CD8-positive, alpha-beta memory T cell (primary cell): ENCODE measurements at regions not wholly inside any gene's neighbourhood (a gene's known extent, or its start where the extent isn't known, plus 50 kb on each side); places are given as distances from the start of the nearest gene placed in this dataset.

Source experiments
- CTCF ChIA-PET: fragments of 350-600 bp; sonication (Branson Sonifier 250); formaldehyde crosslinking; loops from one replicate; lab custom pipeline; 2021; ENCODE audit warnings: antibody characterized with exemption; lab: Charles Lee
- POLR2A ChIA-PET: fragments of 350-600 bp; sonication (Branson Sonifier 250); formaldehyde crosslinking; loops from one replicate; lab custom pipeline; 2021; ENCODE audit warnings: antibody characterized with exemption; lab: Charles Lee
- DNase-seq, 5 donors: peaks; one replicate each; pipeline versions ENCODE4 v3.0.0 to v3.0.0-alpha.2; 2020 to 2022; ENCODE audit warnings: mixed read lengths in 1 of 5
- H3K27ac ChIP-seq: one replicate; pipeline ENCODE4 v1.7.0; 2013; ENCODE audit warnings: low read depth, mild to moderate bottlenecking, low read length, moderate library complexity
- H3K27me3 ChIP-seq: 2 replicates; pipeline ENCODE4 v1.7.0; 2013; ENCODE audit warnings: low read length, mild to moderate bottlenecking; ENCODE audit not compliant: insufficient read depth, poor library complexity, severe bottlenecking
- H3K36me3 ChIP-seq: 2 replicates; pipeline ENCODE4 v1.7.0; 2013; ENCODE audit warnings: mild to moderate bottlenecking, low read length, moderate library complexity; ENCODE audit not compliant: insufficient read depth
- H3K4me1 ChIP-seq: 2 replicates; pipeline ENCODE4 v1.7.0; 2013; ENCODE audit warnings: mild to moderate bottlenecking, low read length, moderate library complexity; ENCODE audit not compliant: insufficient read depth
- H3K4me3 ChIP-seq: 2 replicates; pipeline ENCODE4 v1.7.0; 2013; ENCODE audit warnings: mild to moderate bottlenecking, low read length
- H3K9me3 ChIP-seq: 2 replicates; pipeline ENCODE4 v1.7.0; 2013; ENCODE audit warnings: mild to moderate bottlenecking, low read length
- H3K27ac Mint-ChIP-seq, 8 donors: one replicate each; pipeline ENCODE4 v1.8.0; 2020 to 2021; ENCODE audit warnings: mixed read lengths in 8 of 8, mild to moderate bottlenecking in 6 of 8, inconsistent platforms in 3 of 8, moderate library complexity in 3 of 8
- H3K27me3 Mint-ChIP-seq, 2 donors: one replicate each; pipeline ENCODE4 v1.8.0; 2020 to 2021; ENCODE audit warnings: mixed read lengths in 2 of 2, mild to moderate bottlenecking in 1 of 2, moderate library complexity in 1 of 2
- H3K36me3 Mint-ChIP-seq, 3 donors: one replicate each; pipeline ENCODE4 v1.8.0; 2020 to 2021; ENCODE audit warnings: mixed read lengths in 3 of 3, inconsistent platforms in 1 of 3, mild to moderate bottlenecking in 1 of 3
- H3K4me1 Mint-ChIP-seq, 3 donors: one replicate each; pipeline ENCODE4 v1.8.0; 2020 to 2021; ENCODE audit warnings: mixed read lengths in 3 of 3, inconsistent platforms in 1 of 3, mild to moderate bottlenecking in 1 of 3
- H3K4me3 Mint-ChIP-seq, 7 donors: one replicate each; pipeline ENCODE4 v1.8.0; 2020 to 2021; ENCODE audit warnings: mixed read lengths in 7 of 7, mild to moderate bottlenecking in 6 of 7, moderate library complexity in 4 of 7, inconsistent platforms in 2 of 7
- H3K9me3 Mint-ChIP-seq, 5 donors: one replicate each; pipeline ENCODE4 v1.8.0; 2020 to 2022; ENCODE audit warnings: mixed read lengths in 5 of 5, mild to moderate bottlenecking in 3 of 5, moderate library complexity in 2 of 5, inconsistent platforms in 1 of 5

- Histone ChIP-seq H3K4me3 (no peak overlapping the region), H3K9me3 (no peaks in the 10 kb centered on the region), H3K4me1 (no peaks in the 10 kb centered on the region), H3K36me3 (no peaks in the 10 kb centered on the region), H3K27ac (no peak overlapping the region), H3K27me3 (no peaks in the 10 kb centered on the region)
- POLR2A ChIA-PET: no interaction called here
- no peaks in the 10 kb centered on the region for H3K36me3 Mint-ChIP-seq
- H3K4me1 Mint-ChIP-seq: no peaks in the 10 kb centered on the region
- CTCF ChIA-PET: no interaction called here
- H3K27me3 Mint-ChIP-seq: peaks cover 0 to 1% of the 10 kb centered on the region in 2 donors
- no peak overlapping the region for H3K27ac Mint-ChIP-seq
- peaks cover 7 to 30% (median 10%) of the 10 kb centered on the region in 5 donors for H3K9me3 Mint-ChIP-seq
- DNase-seq: no peak
- no peak overlapping the region for H3K4me3 Mint-ChIP-seq
Observed at GRCh38 chr11:97506076-97506759, 1116.4 kb downstream of the JRKL start.

- Mint-ChIP-seq H3K4me3 (no peak overlapping the region), H3K4me1 (no peaks in the 10 kb centered on the region), H3K9me3 (peaks cover 3 to 38% (median 11%) of the 10 kb centered on the region in 5 donors), H3K27ac (no peak overlapping the region), H3K27me3 (peaks cover 0 to 3% of the 10 kb centered on the region in 2 donors), H3K36me3 (no peaks in the 10 kb centered on the region)
- Histone ChIP-seq H3K27ac (no peak overlapping the region), H3K36me3 (no peaks in the 10 kb centered on the region), H3K27me3 (no peaks in the 10 kb centered on the region), H3K4me3 (no peak overlapping the region), H3K9me3 (no peaks in the 10 kb centered on the region), H3K4me1 (no peaks in the 10 kb centered on the region)
- no peak for DNase-seq
- ChIA-PET CTCF (no interaction called here), POLR2A (no interaction called here)
Observed at GRCh38 chr11:97514446-97514845, 1124.6 kb downstream of the JRKL start.

- POLR2A ChIA-PET: no interaction called here
- H3K4me1 Mint-ChIP-seq: no peaks in the 10 kb centered on the region
- CTCF ChIA-PET: no interaction called here
- H3K36me3 Mint-ChIP-seq: no peaks in the 10 kb centered on the region
- no peak for DNase-seq
- H3K9me3 ChIP-seq: no peaks in the 10 kb centered on the region
- H3K4me3 ChIP-seq: no peak overlapping the region
- no peak overlapping the region for H3K27ac Mint-ChIP-seq
- H3K4me3 Mint-ChIP-seq: no peak overlapping the region
- H3K9me3 Mint-ChIP-seq: peaks cover 5 to 41% (median 16%) of the 10 kb centered on the region in 5 donors
- peaks cover 0 to 3% of the 10 kb centered on the region in 2 donors for H3K27me3 Mint-ChIP-seq
- H3K27me3 ChIP-seq: no peaks in the 10 kb centered on the region
- H3K27ac ChIP-seq: no peak overlapping the region
- H3K36me3 ChIP-seq: no peaks in the 10 kb centered on the region
- H3K4me1 ChIP-seq: no peaks in the 10 kb centered on the region
Observed at GRCh38 chr11:97516688-97517087, 1126.9 kb downstream of the JRKL start.

- no peak overlapping the region for H3K4me3 Mint-ChIP-seq
- ChIA-PET CTCF (no interaction called here), POLR2A (no interaction called here)
- H3K4me1 Mint-ChIP-seq: no peaks in the 10 kb centered on the region
- H3K4me1 ChIP-seq: no peaks in the 10 kb centered on the region
- no peak for DNase-seq
- no peak overlapping the region for H3K4me3 ChIP-seq
- no peaks in the 10 kb centered on the region for H3K9me3 ChIP-seq
- peaks cover under 1 to 33% (median 6%) of the 10 kb centered on the region in 5 donors for H3K9me3 Mint-ChIP-seq
- H3K27me3 ChIP-seq: no peaks in the 10 kb centered on the region
- no peak overlapping the region for H3K27ac ChIP-seq
- no peaks in the 10 kb centered on the region for H3K36me3 Mint-ChIP-seq
- H3K27me3 Mint-ChIP-seq: no peaks in the 10 kb centered on the region
- no peaks in the 10 kb centered on the region for H3K36me3 ChIP-seq
- H3K27ac Mint-ChIP-seq: no peak overlapping the region
Observed at GRCh38 chr11:97525273-97525672, 1135.5 kb downstream of the JRKL start.

- ChIA-PET POLR2A (no interaction called here), CTCF (no interaction called here)
- Mint-ChIP-seq H3K27me3 (no peaks in the 10 kb centered on the region), H3K4me3 (no peak overlapping the region), H3K9me3 (peaks cover 7 to 24% (median 17%) of the 10 kb centered on the region in 5 donors), H3K36me3 (no peaks in the 10 kb centered on the region), H3K4me1 (no peaks in the 10 kb centered on the region), H3K27ac (no peak overlapping the region)
- Histone ChIP-seq H3K4me1 (no peaks in the 10 kb centered on the region), H3K9me3 (no peaks in the 10 kb centered on the region), H3K27me3 (no peaks in the 10 kb centered on the region), H3K36me3 (no peaks in the 10 kb centered on the region), H3K27ac (no peak overlapping the region), H3K4me3 (no peak overlapping the region)
- no peak for DNase-seq
Observed at GRCh38 chr11:97537407-97538150, 1147.8 kb downstream of the JRKL start.

GRCh38 chr11:97544431-97544830, 1154.6 kb downstream of the JRKL start:
- Histone ChIP-seq H3K4me1 (no peaks in the 10 kb centered on the region), H3K9me3 (no peaks in the 10 kb centered on the region), H3K36me3 (no peaks in the 10 kb centered on the region), H3K4me3 (no peak overlapping the region), H3K27me3 (no peaks in the 10 kb centered on the region), H3K27ac (no peak overlapping the region)
- DNase-seq: no peak
- no peaks in the 10 kb centered on the region for H3K36me3 Mint-ChIP-seq
- H3K4me3 Mint-ChIP-seq: no peak overlapping the region
- H3K27ac Mint-ChIP-seq: peak overlapping the region in 1 of 8 donors; percentile 12
- H3K27me3 Mint-ChIP-seq: no peaks in the 10 kb centered on the region
- H3K9me3 Mint-ChIP-seq: peaks cover 11 to 46% (median 20%) of the 10 kb centered on the region in 5 donors
- POLR2A ChIA-PET: no interaction called here
- no peaks in the 10 kb centered on the region for H3K4me1 Mint-ChIP-seq
- CTCF ChIA-PET: no interaction called here

- no peaks in the 10 kb centered on the region for H3K4me1 ChIP-seq
- no peaks in the 10 kb centered on the region for H3K27me3 ChIP-seq
- DNase-seq: no peak
- no peak overlapping the region for H3K27ac ChIP-seq
- Mint-ChIP-seq H3K4me1 (no peaks in the 10 kb centered on the region), H3K36me3 (no peaks in the 10 kb centered on the region), H3K27ac (no peak overlapping the region), H3K9me3 (peaks cover 4 to 37% (median 7%) of the 10 kb centered on the region in 5 donors), H3K4me3 (no peak overlapping the region), H3K27me3 (no peaks in the 10 kb centered on the region)
- ChIA-PET POLR2A (no interaction called here), CTCF (no interaction called here)
- no peaks in the 10 kb centered on the region for H3K36me3 ChIP-seq
- no peak overlapping the region for H3K4me3 ChIP-seq
- H3K9me3 ChIP-seq: no peaks in the 10 kb centered on the region
Observed at GRCh38 chr11:97548280-97548679, 1158.5 kb downstream of the JRKL start.

- H3K27ac ChIP-seq: no peak overlapping the region
Observed at GRCh38 chr11:97557399-97557798, 1167.6 kb downstream of the JRKL start.

More at GRCh38 chr11:97557399-97557798, 1167.6 kb downstream of the JRKL start:
- no peaks in the 10 kb centered on the region for H3K36me3 Mint-ChIP-seq
- H3K36me3 ChIP-seq: no peaks in the 10 kb centered on the region
- H3K27ac Mint-ChIP-seq: no peak overlapping the region
- H3K9me3 ChIP-seq: no peaks in the 10 kb centered on the region
- no peaks in the 10 kb centered on the region for H3K4me1 ChIP-seq
- H3K4me3 Mint-ChIP-seq: no peak overlapping the region
- H3K27me3 Mint-ChIP-seq: no peaks in the 10 kb centered on the region
- H3K9me3 Mint-ChIP-seq: peaks cover 3 to 30% (median 14%) of the 10 kb centered on the region in 5 donors
- no peak for DNase-seq
- ChIA-PET CTCF (no interaction called here), POLR2A (no interaction called here)
- H3K4me1 Mint-ChIP-seq: no peaks in the 10 kb centered on the region
- no peaks in the 10 kb centered on the region for H3K27me3 ChIP-seq
- H3K4me3 ChIP-seq: no peak overlapping the region
